GM21367 (cell line): ENCODE measurements at regions not wholly inside any gene's neighbourhood (a gene's known extent, or its start where the extent isn't known, plus 50 kb on each side); places are given as distances from the start of the nearest gene placed in this dataset.
A peak's percentile ranks its signal among the peaks of the same experiment; 100 is the strongest.

Experiments used
- ATAC-seq: cut with Tn5 transposase; IDR thresholded peaks from one replicate; pipeline ENCODE4 v1.9.1; 2021; ENCODE audit not compliant: unreplicated experiment

GRCh38 chr7:47724335-47724982 lies 142.5 kb upstream of the TNS3 start:
- ATAC-seq = no peak

- no peak for ATAC-seq
These were observed 140.2 kb upstream of the TNS3 start for GRCh38 chr7:47722126-47722525.

DNA sequence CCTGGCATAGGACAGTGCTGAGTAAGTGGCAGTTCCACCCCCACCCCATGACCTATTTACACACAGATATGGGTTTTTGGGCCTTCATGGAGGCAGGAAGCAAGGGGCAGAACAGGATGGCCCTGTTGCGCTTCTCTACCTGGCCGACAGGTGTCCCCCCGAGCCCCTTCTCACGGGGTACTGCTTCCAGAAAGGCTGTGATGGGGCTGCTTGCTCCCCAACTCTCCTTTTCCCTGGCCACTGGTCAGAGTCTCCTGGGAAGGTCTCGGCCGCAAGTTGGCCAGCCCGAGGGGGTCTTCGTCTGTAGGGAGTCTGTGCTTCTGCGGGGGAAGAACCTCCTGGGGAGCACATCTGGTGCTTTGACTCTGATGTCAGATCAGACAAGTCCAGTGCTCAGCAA lies 139.8 kb upstream of the TNS3 start:
- ATAC-seq = no peak

- no peak for ATAC-seq
These were observed 139.0 kb upstream of the TNS3 start for GRCh38 chr7:47720907-47721244.

DNA sequence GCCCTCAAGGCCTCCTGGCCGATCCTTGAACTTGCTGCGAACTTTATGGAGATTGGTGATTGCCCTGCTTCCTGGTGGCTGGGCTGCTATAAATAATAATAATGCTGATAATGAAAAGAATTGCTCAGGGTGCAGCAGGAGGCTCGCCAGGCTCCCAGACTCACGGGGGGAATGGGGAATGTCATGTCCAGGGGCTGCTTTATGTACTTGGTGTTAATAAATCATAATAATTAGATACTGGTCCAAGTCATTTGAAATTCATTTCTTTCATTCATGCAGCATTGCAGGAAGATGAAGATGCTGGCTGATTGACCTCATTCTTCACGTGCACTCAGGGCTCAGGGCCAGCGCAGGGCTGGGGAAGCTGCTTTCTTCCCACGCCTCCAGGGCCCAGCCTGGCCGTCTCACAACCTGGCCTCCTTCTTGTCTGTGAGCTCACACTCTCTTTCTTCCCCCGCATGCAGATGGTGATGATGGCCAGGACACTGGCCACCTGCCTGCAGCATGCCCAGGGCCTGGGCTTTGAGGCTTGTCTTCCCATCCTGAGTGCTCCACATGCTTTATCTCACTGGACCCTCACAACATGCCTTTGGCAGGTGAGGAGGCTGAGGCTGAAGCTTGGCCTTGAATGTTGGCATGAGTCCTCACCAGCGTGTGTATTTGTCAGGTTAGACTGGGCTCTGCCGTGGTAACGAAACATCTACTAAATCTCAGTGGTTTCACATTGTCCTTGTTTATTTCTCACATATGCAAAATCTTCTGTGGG lies 138.4 kb upstream of the TNS3 start:
- ATAC-seq = peak; percentile 47

DNA sequence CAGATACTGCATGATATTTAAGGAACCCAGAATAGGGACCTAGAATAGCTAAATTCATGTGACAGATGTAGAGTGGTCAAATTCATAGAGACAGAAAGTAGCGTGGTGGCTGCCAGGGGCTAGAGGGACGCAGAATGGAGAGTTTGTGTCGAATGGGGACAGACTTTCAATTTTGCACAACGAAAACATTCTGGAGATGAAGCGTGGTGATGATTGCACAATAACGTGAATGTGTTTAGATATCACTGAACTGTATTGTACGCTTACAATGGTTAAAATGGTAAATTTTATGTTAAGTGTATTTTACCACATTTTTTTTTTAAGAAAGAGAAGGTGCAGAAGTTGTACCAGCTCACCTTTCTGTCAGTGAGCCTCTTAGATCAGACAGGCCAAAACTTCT lies 137.8 kb upstream of the TNS3 start:
- ATAC-seq = no peak

GRCh38 chr7:47715631-47716068 lies 133.7 kb upstream of the TNS3 start:
- ATAC-seq = no peak

DNA sequence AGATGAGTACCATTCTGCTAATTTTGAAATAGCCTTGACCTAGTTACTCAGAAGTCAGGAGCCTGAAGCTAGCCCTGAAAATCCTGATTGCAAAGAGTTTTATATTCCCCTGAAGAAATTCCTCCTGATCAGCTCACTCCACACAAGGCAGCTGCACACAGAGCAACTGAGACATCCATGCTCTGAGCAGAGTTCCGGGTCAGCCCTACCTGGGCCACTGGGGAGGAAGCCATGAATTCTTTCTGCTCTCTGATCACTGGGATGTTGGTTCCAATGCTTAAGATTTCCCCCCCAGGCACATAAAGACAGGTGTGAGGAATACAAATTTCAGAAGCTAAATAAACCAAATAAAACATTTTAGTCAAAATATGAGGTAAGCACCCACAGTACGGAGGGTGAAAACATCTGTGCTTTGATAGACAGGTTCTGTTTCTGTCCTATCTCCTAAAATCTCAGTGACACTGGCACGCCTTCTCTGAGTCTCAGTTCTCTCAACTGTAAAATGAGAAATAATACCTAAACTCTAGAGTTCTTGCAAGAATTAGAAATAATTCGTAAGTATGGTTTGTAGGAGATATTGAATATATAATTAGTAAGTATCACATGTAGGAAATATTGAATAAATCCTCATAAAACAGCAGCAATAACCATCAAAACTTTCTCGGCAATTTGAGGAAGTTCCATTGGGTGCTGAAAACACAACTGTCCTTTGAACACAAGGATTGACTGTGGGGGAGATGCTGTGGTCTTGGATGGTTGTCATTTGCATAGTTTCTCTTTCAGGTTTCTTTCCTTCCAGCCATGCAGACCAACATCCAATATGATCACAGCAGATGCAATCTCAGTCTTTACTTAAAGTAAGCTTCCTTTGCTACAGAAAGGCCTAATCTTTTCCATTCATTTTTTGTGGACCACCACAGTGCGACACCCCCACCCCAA lies 133.0 kb upstream of the TNS3 start:
- peak; percentile 96 for ATAC-seq

DNA sequence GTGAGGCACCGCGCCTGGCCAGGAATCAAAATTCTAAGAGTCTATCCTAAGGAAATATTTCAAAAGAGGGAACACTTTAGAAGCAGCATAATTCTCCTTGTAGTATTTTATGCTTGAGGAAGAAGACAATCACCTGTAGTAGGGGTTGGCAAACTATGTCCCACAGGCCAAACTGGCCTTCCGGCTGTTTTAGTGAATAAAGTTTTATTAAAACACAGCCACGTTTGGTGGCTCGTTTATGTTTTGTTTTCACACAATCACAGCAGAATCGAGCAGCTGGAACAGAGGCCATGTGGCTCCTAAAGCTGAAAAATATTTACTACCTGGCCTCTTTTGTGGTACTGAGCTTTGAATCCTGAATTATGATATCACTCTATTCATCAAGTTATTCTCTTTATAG lies 131.7 kb upstream of the TNS3 start:
- ATAC-seq = no peak

DNA sequence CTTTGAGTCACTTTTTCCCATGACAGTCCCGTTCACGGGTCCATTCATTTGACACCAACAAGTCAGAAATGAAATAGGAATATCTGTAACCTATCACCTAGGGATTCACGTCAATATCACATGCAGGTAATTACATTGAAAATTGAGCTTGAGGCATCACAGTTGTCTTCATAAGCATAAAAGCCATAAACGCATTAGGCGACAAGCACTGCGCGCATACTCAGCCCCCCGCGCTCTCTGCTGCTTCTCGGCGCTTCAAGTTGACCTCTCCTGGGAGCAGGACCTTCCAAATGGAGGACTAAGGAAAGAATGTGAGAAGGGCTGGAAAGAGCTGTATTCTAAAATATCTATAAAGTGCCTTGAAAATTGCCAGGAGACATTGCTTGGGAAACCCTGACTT lies 130.5 kb upstream of the TNS3 start:
- no peak for ATAC-seq

GRCh38 chr7:47711776-47712175 lies 129.9 kb upstream of the TNS3 start:
- no peak for ATAC-seq

DNA sequence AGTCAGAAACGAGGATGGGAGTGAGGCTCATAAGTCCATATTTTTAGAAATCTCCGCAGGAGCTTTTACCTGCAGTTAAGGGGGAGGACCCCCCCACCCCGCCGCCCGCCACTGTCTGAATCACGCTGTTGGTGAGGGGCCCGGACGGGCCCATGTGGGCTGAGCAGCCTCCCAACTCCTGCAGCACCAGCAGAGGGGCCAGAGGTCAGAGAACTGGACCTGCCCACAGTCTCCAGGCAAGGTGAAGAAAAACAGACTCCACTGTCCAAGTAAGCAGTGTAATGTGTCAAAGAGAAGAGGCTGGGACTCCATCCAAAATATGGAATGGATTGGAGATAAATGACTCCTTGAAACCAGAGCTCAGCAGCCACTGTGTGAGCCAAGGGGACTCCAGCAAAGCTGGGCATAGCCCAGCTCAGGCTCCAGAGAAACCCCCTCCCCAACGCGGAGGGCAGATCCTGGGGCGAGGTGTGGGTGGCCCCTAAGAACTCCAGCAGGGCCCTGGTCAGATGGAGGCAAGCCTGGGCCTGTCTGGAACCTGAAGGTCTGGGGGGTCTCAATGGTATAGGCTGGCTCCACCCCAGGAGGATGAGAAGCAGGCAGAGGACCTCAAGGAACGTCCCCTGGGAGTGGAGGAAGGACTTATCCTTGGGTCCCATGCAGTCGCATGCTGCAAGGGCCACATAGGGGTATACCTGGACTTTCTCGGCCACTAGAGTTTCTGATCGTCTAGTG lies 128.5 kb upstream of the TNS3 start:
- no peak for ATAC-seq

- no peak for ATAC-seq
These were observed 127.5 kb upstream of the TNS3 start for GRCh38 chr7:47709451-47709850.

DNA sequence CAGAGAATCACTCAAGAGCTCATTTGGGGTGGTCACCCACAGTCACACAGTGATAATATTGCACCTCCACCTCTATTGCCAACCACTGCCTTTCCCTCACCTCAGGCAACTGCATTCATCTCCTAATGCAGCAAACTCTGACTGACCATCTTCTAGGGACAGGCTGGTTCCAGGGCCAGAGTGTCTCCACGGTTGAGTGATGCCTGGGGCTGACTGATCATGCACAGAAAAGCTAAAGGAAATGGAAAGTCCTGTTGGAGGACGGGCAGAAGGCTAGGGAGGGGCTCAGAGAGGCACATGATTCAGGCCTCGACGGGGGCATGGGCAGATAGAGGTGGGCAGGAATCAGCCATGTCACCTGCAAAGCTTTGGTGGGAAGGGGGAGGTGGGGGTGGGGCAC lies 127.1 kb upstream of the TNS3 start:
- ATAC-seq = no peak

DNA sequence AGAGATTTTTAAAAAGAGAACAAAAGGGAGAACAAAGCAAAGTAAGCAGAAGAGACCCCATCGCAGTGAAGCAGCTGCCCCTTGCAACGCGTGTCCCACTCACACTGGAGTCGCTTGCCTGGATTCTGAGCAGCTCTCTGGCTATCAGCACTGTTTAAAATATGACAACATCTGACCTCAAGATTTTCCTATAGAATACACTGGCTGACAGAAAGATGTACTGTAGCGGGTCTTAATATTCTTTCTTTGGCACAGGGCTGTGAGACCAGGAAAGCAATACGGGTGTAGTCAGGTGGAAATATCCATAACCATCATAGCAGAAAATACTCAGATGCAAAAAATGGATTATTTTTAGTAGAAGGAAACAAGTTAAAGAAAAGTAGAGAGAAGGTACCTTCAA lies 125.7 kb upstream of the TNS3 start:
- ATAC-seq = no peak

GRCh38 chr7:47704936-47705335 lies 123.0 kb upstream of the TNS3 start:
- no peak for ATAC-seq

GRCh38 chr7:47702080-47702479 lies 120.2 kb upstream of the TNS3 start:
- no peak for ATAC-seq

DNA sequence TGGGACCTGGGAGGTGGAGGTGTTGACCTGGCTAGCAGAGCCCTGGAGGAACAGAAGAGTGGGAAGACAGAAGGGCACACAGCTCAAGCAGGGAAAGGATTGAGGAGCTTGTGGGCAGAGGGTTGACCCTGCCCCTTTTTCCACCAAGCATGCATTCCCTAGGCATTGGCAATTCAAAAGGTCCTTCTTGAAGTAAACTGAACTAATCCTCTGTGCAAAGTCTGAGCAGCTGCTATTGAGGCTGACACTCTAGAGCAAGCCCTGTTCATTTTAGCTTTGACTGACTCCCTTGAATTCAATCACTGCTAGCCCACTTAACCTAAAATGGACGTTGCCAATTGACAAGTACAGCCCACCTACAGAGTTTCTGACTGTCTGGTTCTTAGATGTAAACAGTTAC lies 116.5 kb upstream of the TNS3 start:
- ATAC-seq = no peak

DNA sequence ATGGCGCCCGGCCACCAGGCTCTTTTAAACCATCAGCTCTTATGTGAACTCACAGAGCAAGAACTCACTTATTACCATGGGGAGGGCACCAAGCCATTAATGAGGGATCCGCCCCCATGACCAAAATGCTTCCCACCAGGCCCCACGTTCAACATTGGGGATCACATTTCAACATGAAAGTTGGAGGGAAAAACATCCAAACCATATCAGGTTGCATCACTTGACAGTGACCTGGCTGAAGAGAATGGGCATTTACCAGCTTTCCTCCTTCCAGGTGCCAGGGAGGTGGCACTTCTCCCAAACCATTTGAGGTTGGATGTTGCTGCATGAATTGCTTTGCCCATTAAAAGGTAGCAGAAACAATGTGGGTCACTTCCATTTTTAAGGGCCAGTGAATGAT lies 115.6 kb upstream of the TNS3 start:
- ATAC-seq = no peak

- ATAC-seq = no peak
These were observed 114.3 kb upstream of the TNS3 start for GRCh38 chr7:47696152-47696710.

- ATAC-seq = no peak
These were observed 111.3 kb upstream of the TNS3 start for GRCh38 chr7:47693216-47693615.
